AG09309 (cell line): ENCODE measurements at regions not wholly inside any gene's neighbourhood (a gene's known extent, or its start where the extent isn't known, plus 50 kb on each side); places are given as distances from the start of the nearest gene placed in this dataset.

ENCODE experiments used
- DNase-seq: peaks from one replicate; pipeline ENCODE4 v3.0.0-alpha.2; 2010; ENCODE audit warnings: low read depth
- H3K4me3 ChIP-seq: 2 replicates; pipeline ENCODE4 v1.5.1; 2011; ENCODE audit warnings: mild to moderate bottlenecking, low read depth, low read length, moderate library complexity; ENCODE audit not compliant: control insufficient read depth
- CTCF ChIP-seq: IDR thresholded peaks from 2 replicates; pipeline ENCODE4 v1.5.1; 2011; ENCODE audit warnings: mild to moderate bottlenecking, low read depth, low read length, inconsistent platforms; ENCODE audit not compliant: insufficient read depth, control insufficient read depth; ENCODE audit errors: missing control alignments

- no peak for TF ChIP-seq CTCF
- H3K4me3 ChIP-seq, result no peak overlapping the region
- no peak for DNase-seq
Observed at GRCh38 chr12:113580437-113580836, 108.8 kb upstream of the LHX5 start.

GRCh38 chr12:113577464-113578129, 105.9 kb upstream of the LHX5 start:
- DNase-seq, result no peak
- no peak for TF ChIP-seq CTCF

GRCh38 chr12:113575386-113575785, 103.7 kb upstream of the LHX5 start:
- no peak for TF ChIP-seq CTCF
- DNase-seq, result no peak
- no peak overlapping the region for H3K4me3 ChIP-seq

More at GRCh38 chr12:113577464-113578129, 105.9 kb upstream of the LHX5 start:
- no peak overlapping the region for H3K4me3 ChIP-seq

GRCh38 chr12:113573148-113573547, 101.5 kb upstream of the LHX5 start:
- DNase-seq, result no peak
- no peak overlapping the region for H3K4me3 ChIP-seq

GRCh38 chr12:113571713-113572112, 100.0 kb upstream of the LHX5 start:
- DNase-seq, result no peak
- no peak overlapping the region for H3K4me3 ChIP-seq
- no peak for TF ChIP-seq CTCF

More at GRCh38 chr12:113573148-113573547, 101.5 kb upstream of the LHX5 start:
- no peak for TF ChIP-seq CTCF

- no peak for TF ChIP-seq CTCF
- no peak for DNase-seq
- no peak overlapping the region for H3K4me3 ChIP-seq
Observed at GRCh38 chr12:113569806-113570205, 98.1 kb upstream of the LHX5 start.
